Ascending aorta (tissue), 2 donors: ENCODE measurements at regions not wholly inside any gene's neighbourhood (a gene's known extent, or its start where the extent isn't known, plus 50 kb on each side); places are given as distances from the start of the nearest gene placed in this dataset.

Experiments
- DNase-seq, 2 donors: peaks; one replicate each; pipeline ENCODE4 v3.0.0-alpha.2; 2019; ENCODE audit warnings: low spot score in 2 of 2
- H3K27ac ChIP-seq, 2 donors: fragments of 200-600 bp; sonication (generic); one replicate each; pipeline ENCODE4 v1.5.1; 2016 to 2017; ENCODE audit warnings: mild to moderate bottlenecking in 1 of 2
- H3K27me3 ChIP-seq: fragments of 200-600 bp; sonication (generic); one replicate; pipeline ENCODE4 v1.5.1; 2017
- H3K36me3 ChIP-seq, 2 donors: fragments of 200-600 bp; sonication (generic); one replicate each; pipeline ENCODE4 v1.5.1; 2016
- H3K4me1 ChIP-seq, 2 donors: fragments of 200-600 bp; sonication (generic); one replicate each; pipeline ENCODE4 v1.5.1; 2016 to 2017; ENCODE audit warnings: mild to moderate bottlenecking in 1 of 2
- H3K4me3 ChIP-seq, 2 donors: fragments of 200-600 bp; sonication (generic); one replicate each; pipeline ENCODE4 v1.5.1; 2016 to 2017; ENCODE audit warnings: mild to moderate bottlenecking in 1 of 2
- H3K9me3 ChIP-seq, 2 donors: fragments of 200-600 bp; sonication (generic); one replicate each; pipeline ENCODE4 v1.5.1; 2016
- intact Hi-C: fragments of 100-400 bp; cut with DNase I; formaldehyde crosslinking; loops from one replicate; pipeline ENCODE4 v1.15.1; 2023
- TF ChIP-seq, protein P1 (sequence below), 3 experiments: fragments of 200-600 bp in 2 of 3; fragments of 450-650 bp in 1 of 3; sonication (generic) in 2 of 3; IDR thresholded peaks; one replicate each; pipeline ENCODE4 v1.5.1; 2016 to 2019; ENCODE audit warnings: antibody characterized with exemption in 3 of 3, mild to moderate bottlenecking in 1 of 3, moderate library complexity in 1 of 3

DNA sequence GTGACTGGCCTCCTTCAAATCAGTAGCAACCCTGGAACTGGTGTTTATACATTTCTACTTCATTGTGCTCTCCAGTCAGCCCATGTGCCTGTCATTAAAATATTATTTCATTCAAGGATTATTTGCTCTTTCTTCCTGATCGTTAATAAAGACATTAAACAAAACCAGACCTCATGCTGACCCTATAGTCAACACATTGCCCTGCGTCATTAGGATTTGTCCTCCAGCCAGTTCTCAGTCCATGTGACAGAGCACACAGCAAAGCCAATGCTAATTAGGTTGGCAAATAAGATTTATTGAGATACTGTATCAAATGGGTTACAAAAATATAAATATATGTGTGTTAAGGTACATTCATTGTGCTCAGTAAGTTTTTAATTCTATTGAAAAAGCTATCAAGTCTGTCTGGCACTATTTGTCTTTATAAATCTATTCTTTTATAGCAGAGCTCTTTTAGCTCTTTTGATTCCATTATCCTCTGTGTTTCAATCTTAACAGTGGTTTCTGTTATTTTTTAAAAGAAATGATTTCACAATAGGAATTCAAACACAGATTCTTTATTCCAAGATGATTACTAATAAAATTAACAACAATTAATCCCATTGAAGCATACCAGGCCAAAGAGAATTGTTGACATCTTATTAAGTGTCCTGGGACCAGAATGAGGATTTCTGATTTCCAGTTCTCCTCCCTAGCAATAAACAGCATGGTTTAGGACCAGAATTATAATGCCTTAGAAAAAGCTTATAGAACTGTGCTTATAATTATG, 209.4 kb upstream of the RGMB start:
- H3K4me1 ChIP-seq: no peaks in the 10 kb centered on the region
- TF ChIP-seq, protein P1, sequence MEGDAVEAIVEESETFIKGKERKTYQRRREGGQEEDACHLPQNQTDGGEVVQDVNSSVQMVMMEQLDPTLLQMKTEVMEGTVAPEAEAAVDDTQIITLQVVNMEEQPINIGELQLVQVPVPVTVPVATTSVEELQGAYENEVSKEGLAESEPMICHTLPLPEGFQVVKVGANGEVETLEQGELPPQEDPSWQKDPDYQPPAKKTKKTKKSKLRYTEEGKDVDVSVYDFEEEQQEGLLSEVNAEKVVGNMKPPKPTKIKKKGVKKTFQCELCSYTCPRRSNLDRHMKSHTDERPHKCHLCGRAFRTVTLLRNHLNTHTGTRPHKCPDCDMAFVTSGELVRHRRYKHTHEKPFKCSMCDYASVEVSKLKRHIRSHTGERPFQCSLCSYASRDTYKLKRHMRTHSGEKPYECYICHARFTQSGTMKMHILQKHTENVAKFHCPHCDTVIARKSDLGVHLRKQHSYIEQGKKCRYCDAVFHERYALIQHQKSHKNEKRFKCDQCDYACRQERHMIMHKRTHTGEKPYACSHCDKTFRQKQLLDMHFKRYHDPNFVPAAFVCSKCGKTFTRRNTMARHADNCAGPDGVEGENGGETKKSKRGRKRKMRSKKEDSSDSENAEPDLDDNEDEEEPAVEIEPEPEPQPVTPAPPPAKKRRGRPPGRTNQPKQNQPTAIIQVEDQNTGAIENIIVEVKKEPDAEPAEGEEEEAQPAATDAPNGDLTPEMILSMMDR (IDR thresholded peaks at IDR 0.05): no peak
- no peak for DNase-seq
- no peak overlapping the region for H3K27ac ChIP-seq
- no peaks in the 10 kb centered on the region for H3K9me3 ChIP-seq
- H3K4me3 ChIP-seq: no peak overlapping the region
- H3K27me3 ChIP-seq: no peaks in the 10 kb centered on the region
- intact Hi-C loops: no loop called here
- no peaks in the 10 kb centered on the region for H3K36me3 ChIP-seq

DNA sequence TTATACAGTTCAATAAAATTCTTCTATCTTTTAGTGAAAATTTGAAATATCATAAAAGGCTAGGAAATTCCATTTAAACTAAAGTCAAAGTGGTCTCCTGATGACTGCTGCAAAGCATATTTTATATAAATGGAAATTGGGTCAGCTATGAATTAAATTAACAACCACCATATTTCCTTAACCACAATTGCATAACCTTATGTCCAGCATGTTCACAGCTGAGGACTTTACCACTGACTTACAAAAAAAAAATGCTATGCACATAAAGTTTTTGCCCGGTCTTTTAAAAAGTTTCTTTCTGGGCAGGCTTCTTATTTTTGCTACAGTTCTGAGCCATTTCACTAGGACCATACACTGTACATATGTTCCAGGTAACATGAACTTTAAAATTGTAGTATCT, 208.6 kb upstream of the RGMB start:
- H3K9me3 ChIP-seq: no peaks in the 10 kb centered on the region
- DNase-seq: no peak
- intact Hi-C loops: no loop called here
- no peak overlapping the region for H3K27ac ChIP-seq
- H3K4me3 ChIP-seq: no peak overlapping the region
- no peaks in the 10 kb centered on the region for H3K27me3 ChIP-seq
- H3K36me3 ChIP-seq: no peaks in the 10 kb centered on the region
- H3K4me1 ChIP-seq: no peaks in the 10 kb centered on the region
- TF ChIP-seq, protein P1 (IDR thresholded peaks at IDR 0.05): no peak

GRCh38 chr5:98568336-98568735, 205.1 kb upstream of the RGMB start:
- TF ChIP-seq, protein P1 (IDR thresholded peaks at IDR 0.05): no peak
- Histone ChIP-seq H3K27me3 (no peaks in the 10 kb centered on the region), H3K9me3 (no peaks in the 10 kb centered on the region), H3K4me1 (no peaks in the 10 kb centered on the region), H3K36me3 (no peaks in the 10 kb centered on the region), H3K27ac (no peak overlapping the region), H3K4me3 (no peak overlapping the region)
- intact Hi-C loops: no loop called here
- no peak for DNase-seq

GRCh38 chr5:98569288-98569687, 204.2 kb upstream of the RGMB start:
- TF ChIP-seq, protein P1 (IDR thresholded peaks at IDR 0.05): no peak

GRCh38 chr5:98570010-98570409, 203.5 kb upstream of the RGMB start:
- Histone ChIP-seq H3K36me3 (no peaks in the 10 kb centered on the region), H3K4me3 (no peak overlapping the region), H3K27me3 (no peaks in the 10 kb centered on the region), H3K9me3 (no peaks in the 10 kb centered on the region), H3K27ac (no peak overlapping the region), H3K4me1 (no peaks in the 10 kb centered on the region)
- intact Hi-C loops: no loop called here
- TF ChIP-seq, protein P1 (IDR thresholded peaks at IDR 0.05): no peak
- no peak for DNase-seq

More at GRCh38 chr5:98569288-98569687, 204.2 kb upstream of the RGMB start:
- H3K9me3 ChIP-seq: no peaks in the 10 kb centered on the region
- DNase-seq: no peak
- no peaks in the 10 kb centered on the region for H3K36me3 ChIP-seq
- no peak overlapping the region for H3K4me3 ChIP-seq
- intact Hi-C loops: no loop called here
- no peak overlapping the region for H3K27ac ChIP-seq
- no peaks in the 10 kb centered on the region for H3K4me1 ChIP-seq
- H3K27me3 ChIP-seq: no peaks in the 10 kb centered on the region
